DOHH2 (cell line): ENCODE measurements at regions not wholly inside any gene's neighbourhood (a gene's known extent, or its start where the extent isn't known, plus 50 kb on each side); places are given as distances from the start of the nearest gene placed in this dataset.

ENCODE experiments used
- CTCF ChIP-seq: fragments of 200-600 bp; sonication (generic); IDR thresholded peaks from one replicate; pipeline ENCODE4 v1.5.1; 2014; ENCODE audit warnings: antibody characterized with exemption, mild to moderate bottlenecking, low read depth, low read length; ENCODE audit not compliant: poor library complexity, severe bottlenecking
- EZH2phosphoT487 ChIP-seq: fragments of 200-600 bp; sonication (generic); IDR thresholded peaks from 2 replicates; pipeline ENCODE4 v1.6.1; 2017; ENCODE audit warnings: borderline replicate concordance, mild to moderate bottlenecking, antibody characterized with exemption, low read length, moderate library complexity, mixed read lengths

GRCh38 chr20:10864076-10864672 lies 190.4 kb upstream of the JAG1 start:
- TF ChIP-seq CTCF (no peak), EZH2phosphoT487 (no peak)
